ENCODE measurements at regions not wholly inside any gene's neighbourhood (a gene's known extent, or its start where the extent isn't known, plus 50 kb on each side); places are given as distances from the start of the nearest gene placed in this dataset.

DNA sequence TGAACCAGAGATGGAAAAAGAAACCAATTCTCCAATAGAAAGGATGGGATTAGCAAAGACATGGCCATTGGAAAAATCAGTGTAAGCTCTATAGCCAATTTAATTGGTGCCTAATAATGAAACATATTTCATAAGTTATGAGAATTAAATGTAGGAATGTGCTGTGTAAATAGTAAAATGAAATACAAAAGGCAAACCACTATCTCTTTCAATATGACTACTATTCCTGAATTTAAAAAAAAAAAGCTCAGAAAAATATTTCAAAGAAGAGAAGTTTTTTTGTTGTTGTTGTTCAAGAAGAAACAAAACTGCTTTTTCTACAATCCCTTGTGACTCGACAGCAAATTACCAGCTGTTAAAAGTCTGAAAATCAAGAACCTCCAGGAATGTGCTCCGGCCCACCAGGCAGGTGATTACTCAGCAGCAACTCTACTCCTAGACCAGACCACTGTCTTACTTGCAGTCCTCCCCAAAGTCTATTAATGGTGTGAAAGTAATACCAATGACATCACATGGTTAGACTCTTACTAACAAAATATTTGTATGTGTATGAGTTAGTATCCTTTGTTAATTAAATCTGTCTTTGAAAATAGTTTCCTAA lies 362.4 kb downstream of the KCTD12 start:
- no peaks in the 10 kb centered on the region for H3K36me3 ChIP-seq
- H3K4me3 ChIP-seq = no peak overlapping the region
- no peak overlapping the region for H3K27ac ChIP-seq (replicated peaks in 1 of 4)
- TF ChIP-seq EP300 (IDR thresholded peaks at IDR 0.05) (no peak), POLR2AphosphoS5 (IDR thresholded peaks at IDR 0.05) (no peak), POLR2A (IDR thresholded peaks at IDR 0.05; ENCODE audit: low read depth) (no peak)
- TF ChIP-seq, protein P1, sequence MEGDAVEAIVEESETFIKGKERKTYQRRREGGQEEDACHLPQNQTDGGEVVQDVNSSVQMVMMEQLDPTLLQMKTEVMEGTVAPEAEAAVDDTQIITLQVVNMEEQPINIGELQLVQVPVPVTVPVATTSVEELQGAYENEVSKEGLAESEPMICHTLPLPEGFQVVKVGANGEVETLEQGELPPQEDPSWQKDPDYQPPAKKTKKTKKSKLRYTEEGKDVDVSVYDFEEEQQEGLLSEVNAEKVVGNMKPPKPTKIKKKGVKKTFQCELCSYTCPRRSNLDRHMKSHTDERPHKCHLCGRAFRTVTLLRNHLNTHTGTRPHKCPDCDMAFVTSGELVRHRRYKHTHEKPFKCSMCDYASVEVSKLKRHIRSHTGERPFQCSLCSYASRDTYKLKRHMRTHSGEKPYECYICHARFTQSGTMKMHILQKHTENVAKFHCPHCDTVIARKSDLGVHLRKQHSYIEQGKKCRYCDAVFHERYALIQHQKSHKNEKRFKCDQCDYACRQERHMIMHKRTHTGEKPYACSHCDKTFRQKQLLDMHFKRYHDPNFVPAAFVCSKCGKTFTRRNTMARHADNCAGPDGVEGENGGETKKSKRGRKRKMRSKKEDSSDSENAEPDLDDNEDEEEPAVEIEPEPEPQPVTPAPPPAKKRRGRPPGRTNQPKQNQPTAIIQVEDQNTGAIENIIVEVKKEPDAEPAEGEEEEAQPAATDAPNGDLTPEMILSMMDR (IDR thresholded peaks at IDR 0.05) = no peak
- intact Hi-C loops (cut with DNase I) = no loop called here
- no peak for DNase-seq (ENCODE audit: extremely low spot score)
- no peaks in the 10 kb centered on the region for H3K9me3 ChIP-seq
- WGBS = 76% methylated on average over 2 of the region's 2 CpGs
- no peaks in the 10 kb centered on the region for H3K27me3 ChIP-seq
- H3K4me1 ChIP-seq = peaks cover 0 to 4% (median 0%) of the 10 kb centered on the region in 4 donors

DNA sequence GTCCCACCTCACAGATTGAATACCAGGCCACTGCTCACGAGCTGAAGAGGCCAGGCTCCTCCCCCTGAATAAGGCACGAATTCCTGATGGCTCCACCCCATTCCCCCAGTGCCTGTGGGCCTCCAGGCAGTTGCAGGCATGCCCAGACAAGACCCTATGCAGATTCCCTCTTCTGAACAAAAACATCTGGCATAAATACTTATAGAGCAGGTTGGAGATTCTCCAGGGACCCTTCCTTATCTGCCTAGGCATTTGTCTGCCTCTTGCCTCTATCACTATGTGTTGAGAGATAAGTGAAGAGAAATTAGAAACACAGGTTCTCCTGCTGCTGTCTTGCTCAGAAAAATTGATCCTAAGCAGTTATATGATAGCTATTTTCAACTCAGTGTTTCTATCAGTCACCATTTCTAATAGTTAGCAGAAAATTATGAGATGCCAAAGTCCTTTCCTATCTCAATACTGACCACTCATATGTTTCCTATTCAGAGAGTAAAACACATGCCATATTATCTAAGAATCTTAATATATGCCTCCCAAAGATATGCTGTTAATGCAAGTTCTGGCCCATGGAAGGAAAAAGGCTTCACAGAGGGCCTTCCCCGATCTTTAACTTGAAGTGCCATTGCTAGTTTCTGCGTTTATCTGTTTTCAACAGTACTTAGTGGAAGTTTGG lies 364.0 kb downstream of the KCTD12 start:
- H3K4me1 ChIP-seq = peaks cover 0 to 4% (median under 1%) of the 10 kb centered on the region in 4 donors
- 74% methylated on average over 4 of the region's 4 CpGs for WGBS
- TF ChIP-seq POLR2AphosphoS5 (IDR thresholded peaks at IDR 0.05) = no peak
- no peak for TF ChIP-seq EP300 (IDR thresholded peaks at IDR 0.05)
- TF ChIP-seq POLR2A (IDR thresholded peaks at IDR 0.05; ENCODE audit: low read depth) = no peak
- H3K36me3 ChIP-seq = no peaks in the 10 kb centered on the region
- H3K27ac ChIP-seq (replicated peaks in 1 of 4) = no peak overlapping the region
- no peaks in the 10 kb centered on the region for H3K27me3 ChIP-seq
- DNase-seq (ENCODE audit: extremely low spot score) = no peak
- intact Hi-C loops (cut with DNase I) = no loop called here
- H3K9me3 ChIP-seq = no peaks in the 10 kb centered on the region
- H3K4me3 ChIP-seq = no peak overlapping the region

DNA sequence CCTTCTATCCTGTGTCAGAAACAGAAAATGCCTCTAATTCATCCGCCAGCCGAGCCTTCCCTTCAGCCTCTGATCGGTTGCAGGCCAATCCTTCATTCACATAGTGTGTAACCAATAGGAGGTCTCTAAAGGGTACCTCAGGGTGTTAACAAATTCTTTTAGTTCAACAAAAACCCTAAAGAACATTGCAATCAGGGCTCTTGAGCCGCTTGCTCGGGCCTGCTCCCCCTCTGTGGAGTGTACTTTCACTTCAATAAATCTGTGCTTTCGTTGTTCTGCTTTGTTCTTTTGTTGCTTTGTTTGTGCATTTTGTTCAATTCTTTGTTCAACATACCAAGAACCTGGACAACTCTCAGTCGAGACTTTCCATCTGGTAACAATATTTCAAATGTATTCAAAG lies 366.5 kb downstream of the KCTD12 start:
- Histone ChIP-seq H3K9me3 (no peaks in the 10 kb centered on the region), H3K4me1 (peaks cover 0 to 16% (median 5%) of the 10 kb centered on the region in 4 donors), H3K4me3 (no peak overlapping the region), H3K36me3 (no peaks in the 10 kb centered on the region), H3K27ac (replicated peaks in 1 of 4) (no peak overlapping the region), H3K27me3 (no peaks in the 10 kb centered on the region)
- WGBS = 99% methylated on average over 7 of the region's 7 CpGs
- no peak for TF ChIP-seq POLR2AphosphoS5 (IDR thresholded peaks at IDR 0.05)
- TF ChIP-seq EP300 (IDR thresholded peaks at IDR 0.05) = no peak
- no peak for TF ChIP-seq POLR2A (IDR thresholded peaks at IDR 0.05; ENCODE audit: low read depth)
- TF ChIP-seq, protein P1 (IDR thresholded peaks at IDR 0.05) = no peak
- intact Hi-C loops (cut with DNase I) = no loop called here
- no peak for DNase-seq (ENCODE audit: extremely low spot score)

DNA sequence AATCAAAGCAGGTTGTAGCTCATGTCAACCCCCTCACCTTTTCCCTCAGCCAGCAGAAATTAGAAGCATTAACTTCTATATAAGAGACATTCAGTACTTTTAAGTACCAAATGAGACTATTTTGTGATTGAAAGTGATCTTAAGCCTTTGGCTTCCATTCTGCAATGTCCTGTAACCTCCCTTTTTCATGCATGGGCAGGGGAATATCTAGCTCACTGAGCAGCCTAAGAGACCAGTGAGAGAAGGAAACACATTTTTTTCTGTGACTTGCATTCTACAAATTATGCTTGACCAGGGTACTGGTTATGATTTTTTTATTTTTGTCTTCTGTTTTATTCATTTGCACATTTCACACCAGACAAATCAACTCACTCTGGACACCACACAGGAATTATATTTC lies 369.6 kb downstream of the KCTD12 start:
- Histone ChIP-seq H3K4me3 (no peak overlapping the region), H3K4me1 (peaks cover 0 to 16% (median 5%) of the 10 kb centered on the region in 4 donors), H3K27ac (replicated peaks in 1 of 4) (no peak overlapping the region), H3K9me3 (no peaks in the 10 kb centered on the region), H3K36me3 (no peaks in the 10 kb centered on the region), H3K27me3 (no peaks in the 10 kb centered on the region)
- no peak for DNase-seq (ENCODE audit: extremely low spot score)
- TF ChIP-seq EP300 (IDR thresholded peaks at IDR 0.05) = no peak
- TF ChIP-seq, protein P1 (IDR thresholded peaks at IDR 0.05) = no peak
- TF ChIP-seq POLR2AphosphoS5 (IDR thresholded peaks at IDR 0.05) = no peak
- TF ChIP-seq POLR2A (IDR thresholded peaks at IDR 0.05; ENCODE audit: low read depth) = no peak
- intact Hi-C loops (cut with DNase I) = no loop called here

DNA sequence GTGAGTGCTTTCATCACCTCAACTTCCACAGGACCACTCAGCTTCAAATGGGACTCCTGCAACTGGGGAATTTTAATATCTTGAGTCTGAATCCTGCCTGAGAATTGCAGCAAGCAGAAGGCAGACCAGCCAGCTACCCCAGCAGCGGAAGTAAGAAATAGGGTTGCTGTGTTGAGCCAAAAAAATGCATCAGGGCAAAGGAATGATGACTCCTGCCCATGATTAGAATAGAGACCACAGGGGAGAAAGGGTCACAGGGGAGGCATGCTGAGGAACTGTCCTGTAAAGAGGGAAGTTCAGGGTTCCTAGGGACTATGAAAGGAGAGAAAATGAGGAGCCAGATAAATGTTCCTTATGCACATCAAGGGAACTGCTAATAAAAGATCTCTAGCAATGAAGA lies 370.2 kb downstream of the KCTD12 start:
- H3K27ac ChIP-seq (replicated peaks in 1 of 4) = no peak overlapping the region
- no peaks in the 10 kb centered on the region for H3K36me3 ChIP-seq
- no peaks in the 10 kb centered on the region for H3K27me3 ChIP-seq
- 87% methylated on average over 1 of the region's 1 CpG for WGBS
- no peak overlapping the region for H3K4me3 ChIP-seq
- no peak for DNase-seq (ENCODE audit: extremely low spot score)
- H3K9me3 ChIP-seq = no peaks in the 10 kb centered on the region
- intact Hi-C loops (cut with DNase I) = no loop called here
- no peak for TF ChIP-seq POLR2AphosphoS5 (IDR thresholded peaks at IDR 0.05)
- TF ChIP-seq POLR2A (IDR thresholded peaks at IDR 0.05; ENCODE audit: low read depth) = no peak
- no peak for TF ChIP-seq EP300 (IDR thresholded peaks at IDR 0.05)
- TF ChIP-seq, protein P1 (IDR thresholded peaks at IDR 0.05) = no peak
- H3K4me1 ChIP-seq = peaks cover 0 to 16% (median 5%) of the 10 kb centered on the region in 4 donors
